Progenitor cell of endocrine pancreas (in vitro differentiated cells): ENCODE measurements at regions not wholly inside any gene's neighbourhood (a gene's known extent, or its start where the extent isn't known, plus 50 kb on each side); places are given as distances from the start of the nearest gene placed in this dataset.
A peak's percentile ranks its signal among the peaks of the same experiment; 100 is the strongest.
"Not testable (repeated sequence)": the region's sequence is repeated elsewhere in the genome, so short reads cannot be mapped to it uniquely, and the experiment has no call there.

Experiments used
- DNase-seq: peaks from one replicate; pipeline ENCODE4 v3.0.0; 2021; ENCODE audit warnings: low spot score; ENCODE audit not compliant: unreplicated experiment
- H3K27ac Mint-ChIP-seq: 2 replicates; pipeline ENCODE4 v1.8.0; 2021; ENCODE audit warnings: mild to moderate bottlenecking, moderate library complexity, mixed read lengths
- H3K27me3 Mint-ChIP-seq: 2 replicates; pipeline ENCODE4 v1.8.0; 2021; ENCODE audit warnings: mixed read lengths
- H3K36me3 Mint-ChIP-seq: 2 replicates; pipeline ENCODE4 v1.8.0; 2022; ENCODE audit warnings: mixed read lengths; ENCODE audit not compliant: insufficient read depth
- H3K4me1 Mint-ChIP-seq: 2 replicates; pipeline ENCODE4 v1.8.0; 2021; ENCODE audit warnings: low read depth, mixed read lengths
- H3K4me3 Mint-ChIP-seq: 2 replicates; pipeline ENCODE4 v1.8.0; 2021; ENCODE audit warnings: low read depth, mild to moderate bottlenecking, moderate library complexity, mixed read lengths
- H3K9me3 Mint-ChIP-seq: 2 replicates; pipeline ENCODE4 v1.8.0; 2021; ENCODE audit warnings: low read depth, mixed read lengths
- TF ChIP-seq, protein P1 (sequence below): fragments of 200-600 bp; sonication (generic); IDR thresholded peaks from one replicate; pipeline ENCODE4 v1.5.0; 2021; ENCODE audit warnings: antibody characterized with exemption, mild to moderate bottlenecking; ENCODE audit not compliant: unreplicated experiment

DNA sequence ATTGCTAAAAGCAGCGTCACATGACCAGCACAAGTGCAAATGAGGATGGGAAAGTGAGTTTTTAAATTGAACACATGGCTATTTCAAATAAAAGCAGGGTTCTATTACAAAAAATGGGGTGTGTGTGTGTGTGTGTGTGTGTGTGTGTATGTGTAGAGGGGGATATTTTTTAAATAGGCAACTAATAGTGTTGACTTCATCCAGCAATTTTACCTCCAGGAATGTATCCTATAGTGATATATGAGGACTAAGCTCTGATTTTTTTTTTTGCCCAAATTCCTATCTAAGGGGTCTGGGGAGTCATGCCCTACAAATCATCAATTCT lies 78.9 kb upstream of the AMN1 start:
- H3K4me3 Mint-ChIP-seq = no peak overlapping the region
- peaks cover 29% of the 10 kb centered on the region for H3K4me1 Mint-ChIP-seq
- H3K27ac Mint-ChIP-seq = no peak overlapping the region
- TF ChIP-seq, protein P1, sequence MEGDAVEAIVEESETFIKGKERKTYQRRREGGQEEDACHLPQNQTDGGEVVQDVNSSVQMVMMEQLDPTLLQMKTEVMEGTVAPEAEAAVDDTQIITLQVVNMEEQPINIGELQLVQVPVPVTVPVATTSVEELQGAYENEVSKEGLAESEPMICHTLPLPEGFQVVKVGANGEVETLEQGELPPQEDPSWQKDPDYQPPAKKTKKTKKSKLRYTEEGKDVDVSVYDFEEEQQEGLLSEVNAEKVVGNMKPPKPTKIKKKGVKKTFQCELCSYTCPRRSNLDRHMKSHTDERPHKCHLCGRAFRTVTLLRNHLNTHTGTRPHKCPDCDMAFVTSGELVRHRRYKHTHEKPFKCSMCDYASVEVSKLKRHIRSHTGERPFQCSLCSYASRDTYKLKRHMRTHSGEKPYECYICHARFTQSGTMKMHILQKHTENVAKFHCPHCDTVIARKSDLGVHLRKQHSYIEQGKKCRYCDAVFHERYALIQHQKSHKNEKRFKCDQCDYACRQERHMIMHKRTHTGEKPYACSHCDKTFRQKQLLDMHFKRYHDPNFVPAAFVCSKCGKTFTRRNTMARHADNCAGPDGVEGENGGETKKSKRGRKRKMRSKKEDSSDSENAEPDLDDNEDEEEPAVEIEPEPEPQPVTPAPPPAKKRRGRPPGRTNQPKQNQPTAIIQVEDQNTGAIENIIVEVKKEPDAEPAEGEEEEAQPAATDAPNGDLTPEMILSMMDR = no peak
- H3K27me3 Mint-ChIP-seq = no peaks in the 10 kb centered on the region
- peaks cover 2% of the 10 kb centered on the region for H3K36me3 Mint-ChIP-seq
- peaks cover 6% of the 10 kb centered on the region for H3K9me3 Mint-ChIP-seq
- DNase-seq = no peak

DNA sequence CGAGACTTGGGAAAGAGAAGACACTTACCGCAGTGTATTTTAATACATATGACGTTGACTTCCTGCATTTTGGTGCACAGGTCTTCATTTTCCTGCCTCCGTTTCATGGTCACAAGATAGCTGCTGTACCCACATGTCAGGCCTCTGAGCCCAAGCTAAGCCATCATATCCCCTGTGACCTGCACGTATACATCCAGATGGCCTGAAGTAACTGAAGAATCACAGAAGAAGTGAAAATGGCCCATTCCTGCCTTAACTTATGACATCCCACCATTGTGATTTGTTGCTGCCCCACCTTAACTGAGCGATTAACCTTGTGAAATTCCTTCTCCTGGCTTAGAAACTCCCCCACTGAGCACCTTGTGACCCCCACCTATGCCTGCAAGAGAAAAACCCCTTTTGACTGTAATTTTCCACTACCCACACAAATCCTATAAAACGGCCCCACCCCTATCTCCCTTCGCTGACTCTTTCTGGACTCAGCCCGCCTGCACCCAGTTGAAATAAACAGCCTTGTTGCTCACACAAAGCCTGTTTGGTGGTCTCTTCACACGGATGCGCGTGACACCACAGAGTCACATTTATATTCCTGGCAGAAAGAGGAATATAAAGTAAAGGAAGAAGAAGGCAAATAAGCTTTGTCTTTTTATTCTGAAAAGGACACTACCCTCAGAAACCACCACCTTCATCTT lies 78.4 kb upstream of the AMN1 start:
- not testable (repeated sequence) for DNase-seq, H3K36me3 Mint-ChIP-seq, H3K27me3 Mint-ChIP-seq, H3K4me3 Mint-ChIP-seq, H3K9me3 Mint-ChIP-seq
- Mint-ChIP-seq H3K4me1 (peaks cover 29% of the 10 kb centered on the region), H3K27ac (peak overlapping the region; percentile 1)

DNA sequence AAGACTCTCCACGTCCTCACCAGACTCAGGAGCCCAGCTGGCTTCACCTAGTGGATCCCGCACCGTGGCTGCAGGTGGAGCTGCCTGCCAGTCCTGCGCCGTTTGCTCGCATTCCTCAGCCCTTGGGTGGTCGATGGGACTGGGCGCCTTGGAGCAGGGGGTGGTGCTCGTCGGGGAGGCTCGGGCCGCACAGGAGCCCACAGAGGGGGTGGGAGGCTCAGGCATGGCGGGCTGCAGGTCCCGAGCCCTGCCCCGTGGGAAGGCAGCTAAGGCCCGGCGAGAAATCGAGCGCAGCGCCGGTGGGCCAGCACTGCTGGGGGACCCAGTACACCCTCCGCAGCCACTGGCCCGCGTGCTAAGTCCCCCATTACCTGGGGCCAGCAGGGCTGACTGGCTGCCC lies 76.9 kb upstream of the AMN1 start:
- H3K36me3 Mint-ChIP-seq, H3K4me3 Mint-ChIP-seq, H3K27me3 Mint-ChIP-seq, H3K9me3 Mint-ChIP-seq, H3K27ac Mint-ChIP-seq, DNase-seq: not testable (repeated sequence)
- peaks cover 27% of the 10 kb centered on the region for H3K4me1 Mint-ChIP-seq

DNA sequence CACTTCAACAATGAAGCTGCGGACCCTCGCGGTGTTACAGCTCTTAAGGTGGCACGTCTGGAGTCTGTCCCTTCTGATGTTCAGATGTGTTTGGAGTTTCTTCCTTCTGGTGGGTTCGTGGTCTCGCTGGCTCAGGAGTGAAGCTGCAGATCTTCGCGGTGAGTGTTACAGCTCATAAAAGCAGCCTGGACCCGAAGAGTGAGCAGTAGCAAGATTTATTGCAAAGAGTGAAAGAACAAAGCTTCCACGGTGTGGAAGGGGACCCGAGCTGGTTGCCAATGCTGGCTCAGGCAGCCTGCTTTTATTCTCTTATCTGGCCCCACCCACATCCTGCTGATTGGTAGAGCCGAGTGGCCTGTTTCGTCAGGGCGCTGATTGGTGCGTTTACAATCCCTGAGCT lies 75.9 kb upstream of the AMN1 start:
- not testable (repeated sequence) for H3K36me3 Mint-ChIP-seq, H3K4me3 Mint-ChIP-seq, H3K27ac Mint-ChIP-seq, H3K27me3 Mint-ChIP-seq, DNase-seq
- Mint-ChIP-seq H3K9me3 (peaks cover 13% of the 10 kb centered on the region), H3K4me1 (peaks cover 27% of the 10 kb centered on the region)

DNA sequence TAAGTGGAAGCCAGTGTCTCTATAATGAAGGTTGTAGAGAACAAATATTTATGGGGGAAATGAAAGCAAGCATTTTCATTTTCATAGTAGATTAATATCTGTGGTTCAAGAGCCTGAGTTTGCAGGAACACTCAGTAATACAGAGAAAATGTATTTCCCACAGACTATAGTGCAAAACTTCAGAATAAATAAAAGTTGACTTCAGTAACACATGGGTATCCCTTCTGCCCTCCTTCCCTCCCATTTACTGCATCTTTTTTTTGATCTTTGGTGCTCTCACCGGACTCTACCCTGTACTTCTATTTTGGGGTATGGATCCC lies 75.3 kb upstream of the AMN1 start:
- peaks cover 24% of the 10 kb centered on the region for H3K4me1 Mint-ChIP-seq
- no peak overlapping the region for H3K4me3 Mint-ChIP-seq
- H3K9me3 Mint-ChIP-seq = peaks cover 13% of the 10 kb centered on the region
- H3K27ac Mint-ChIP-seq = no peak overlapping the region
- DNase-seq = no peak
- TF ChIP-seq, protein P1 = no peak
- H3K27me3 Mint-ChIP-seq = no peaks in the 10 kb centered on the region
- peaks cover 2% of the 10 kb centered on the region for H3K36me3 Mint-ChIP-seq

DNA sequence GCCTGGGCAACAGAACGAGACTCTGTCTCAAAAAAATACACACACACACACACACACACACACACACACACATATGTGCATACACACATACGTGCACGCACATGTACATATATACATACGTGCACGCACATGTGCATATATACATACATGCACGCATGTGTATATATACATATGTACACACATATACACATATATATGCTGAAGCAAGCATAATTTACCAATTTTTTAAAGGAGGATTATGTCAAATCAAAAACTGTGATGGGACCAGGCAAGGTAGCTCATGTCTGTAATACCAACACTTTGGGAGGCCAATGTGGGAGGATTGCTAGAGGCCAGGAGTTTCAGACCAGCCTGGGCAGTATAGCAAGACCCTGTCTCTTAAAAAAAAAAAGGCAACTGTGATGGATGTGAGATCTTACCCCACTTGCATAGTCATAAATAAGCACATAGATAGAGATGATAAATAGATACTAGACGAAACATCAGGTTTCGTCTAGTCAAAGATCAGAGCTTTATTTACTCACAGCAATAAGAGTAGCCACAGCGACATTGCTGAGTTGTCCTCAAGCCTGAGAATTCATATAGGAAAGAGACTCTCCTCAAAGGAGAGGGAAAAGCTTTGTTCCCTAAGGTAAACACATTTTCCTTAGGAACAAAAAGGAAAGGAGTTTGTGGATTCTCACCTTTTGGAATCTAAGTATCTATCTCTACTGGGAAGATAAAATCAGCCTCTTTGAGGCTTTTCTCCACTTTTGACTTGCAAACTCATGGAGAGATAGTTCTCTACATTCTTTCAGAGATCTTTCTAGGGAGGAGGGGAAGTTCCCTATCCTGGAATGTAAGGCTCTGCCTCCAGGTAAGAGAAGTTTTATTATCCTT lies 74.7 kb upstream of the AMN1 start:
- TF ChIP-seq, protein P1 = no peak
- Mint-ChIP-seq H3K36me3 (peaks cover 2% of the 10 kb centered on the region), H3K9me3 (peaks cover 13% of the 10 kb centered on the region), H3K27me3 (no peaks in the 10 kb centered on the region), H3K4me1 (peaks cover 24% of the 10 kb centered on the region), H3K27ac (no peak overlapping the region), H3K4me3 (no peak overlapping the region)
- no peak for DNase-seq

DNA sequence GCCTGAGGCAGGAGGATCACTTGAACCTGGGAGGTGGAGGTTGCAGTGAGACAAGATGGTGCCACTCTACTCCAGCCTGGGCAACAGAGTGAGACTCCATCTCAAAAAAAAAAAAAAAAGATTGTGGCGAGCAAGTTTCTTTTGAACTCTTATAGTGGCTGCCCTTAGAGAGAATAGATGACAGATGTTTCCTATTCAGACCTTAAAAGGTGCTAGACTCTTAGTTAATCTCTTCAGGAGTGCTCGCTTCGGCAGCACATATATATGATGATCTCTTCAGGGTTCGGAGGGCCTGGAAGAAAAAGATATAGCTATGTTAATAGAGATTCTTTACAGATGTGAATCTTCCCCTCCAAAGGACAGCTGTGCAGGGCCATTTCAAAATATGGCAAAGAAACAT lies 73.1 kb upstream of the AMN1 start:
- Mint-ChIP-seq H3K9me3 (peaks cover 18% of the 10 kb centered on the region), H3K27me3 (no peaks in the 10 kb centered on the region), H3K4me1 (peaks cover 8% of the 10 kb centered on the region), H3K36me3 (peaks cover 4% of the 10 kb centered on the region), H3K4me3 (no peak overlapping the region), H3K27ac (no peak overlapping the region)
- DNase-seq = no peak
- TF ChIP-seq, protein P1 = no peak
